ENCODE measurements at regions not wholly inside any gene's neighbourhood (a gene's known extent, or its start where the extent isn't known, plus 50 kb on each side); places are given as distances from the start of the nearest gene placed in this dataset.

- no peak overlapping the region for H3K4me3 ChIP-seq (ENCODE audit: low read length)
- DNase-seq (ENCODE audit: low read depth, low spot score), result no peak
These were observed 330.3 kb upstream of the ZNF32 start for GRCh38 chr10:43978936-43979335.

- H3K4me3 ChIP-seq (ENCODE audit: low read length), result no peak overlapping the region
- DNase-seq (ENCODE audit: low read depth, low spot score), result no peak
These were observed 329.4 kb upstream of the ZNF32 start for GRCh38 chr10:43978091-43978490.

GRCh38 chr10:43976292-43976691 lies 327.6 kb upstream of the ZNF32 start:
- DNase-seq (ENCODE audit: low read depth, low spot score), result no peak
- H3K4me3 ChIP-seq (ENCODE audit: low read length), result no peak overlapping the region

GRCh38 chr10:43973801-43974200 lies 325.1 kb upstream of the ZNF32 start:
- H3K4me3 ChIP-seq (ENCODE audit: low read length), result no peak overlapping the region
- no peak for DNase-seq (ENCODE audit: low read depth, low spot score)

DNA sequence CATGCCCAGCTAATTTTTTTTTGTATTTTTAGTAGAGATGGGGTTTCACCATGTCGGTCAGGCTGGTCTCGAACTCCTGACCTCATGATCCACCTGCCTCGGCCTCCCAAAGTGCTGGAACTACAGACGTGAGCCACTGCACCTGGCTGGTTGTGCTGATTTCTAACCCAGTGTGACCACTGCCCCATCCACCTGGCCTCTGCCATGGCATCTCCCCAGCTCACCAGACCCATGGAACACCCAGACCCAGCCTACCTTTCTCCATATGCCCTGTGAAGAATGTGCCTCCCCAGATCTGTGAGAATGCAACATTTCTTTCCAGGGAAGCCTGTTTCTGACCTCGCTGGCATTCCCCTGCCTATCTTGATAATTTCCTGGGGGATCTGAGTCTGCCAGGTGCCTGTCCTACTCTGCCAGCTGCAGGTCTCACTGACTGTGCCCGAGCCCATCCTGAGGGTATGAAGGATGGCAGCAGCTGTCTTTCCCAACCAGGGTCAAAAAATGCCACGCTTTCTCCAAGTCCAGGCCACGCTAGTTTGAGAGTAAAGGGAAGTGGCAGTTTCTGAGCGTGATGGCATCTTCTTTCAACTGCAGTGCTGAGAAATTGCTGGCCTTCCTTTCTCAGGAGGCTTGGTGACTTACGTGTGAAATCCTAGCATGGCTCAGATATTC lies 324.4 kb upstream of the ZNF32 start:
- DNase-seq (ENCODE audit: low read depth, low spot score), result no peak
- H3K4me3 ChIP-seq (ENCODE audit: low read length), result no peak overlapping the region

DNA sequence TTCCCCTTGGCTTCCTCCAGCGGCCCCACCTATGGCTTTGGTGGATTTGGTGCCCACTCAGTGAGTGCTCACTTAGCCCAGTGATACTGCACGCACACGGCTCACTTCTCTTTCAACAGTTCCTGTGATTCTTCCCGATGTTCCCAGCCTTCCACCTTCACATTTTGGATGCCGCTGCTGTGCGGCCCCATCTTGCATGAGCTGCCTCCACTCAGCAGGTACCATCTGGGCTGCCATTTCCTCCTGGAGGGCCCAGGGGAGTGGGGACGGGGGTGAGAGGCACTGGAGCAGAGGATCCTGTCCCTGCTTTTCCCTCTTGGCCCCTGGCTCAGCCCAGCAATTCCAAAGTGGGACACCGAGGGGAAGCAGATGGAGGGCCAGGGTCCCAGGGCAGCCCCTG lies 323.3 kb upstream of the ZNF32 start:
- H3K4me3 ChIP-seq (ENCODE audit: low read length), result no peak overlapping the region
- no peak for DNase-seq (ENCODE audit: low read depth, low spot score)

GRCh38 chr10:43971306-43971705 lies 322.6 kb upstream of the ZNF32 start:
- no peak for DNase-seq (ENCODE audit: low read depth, low spot score)
- no peak overlapping the region for H3K4me3 ChIP-seq (ENCODE audit: low read length)

DNA sequence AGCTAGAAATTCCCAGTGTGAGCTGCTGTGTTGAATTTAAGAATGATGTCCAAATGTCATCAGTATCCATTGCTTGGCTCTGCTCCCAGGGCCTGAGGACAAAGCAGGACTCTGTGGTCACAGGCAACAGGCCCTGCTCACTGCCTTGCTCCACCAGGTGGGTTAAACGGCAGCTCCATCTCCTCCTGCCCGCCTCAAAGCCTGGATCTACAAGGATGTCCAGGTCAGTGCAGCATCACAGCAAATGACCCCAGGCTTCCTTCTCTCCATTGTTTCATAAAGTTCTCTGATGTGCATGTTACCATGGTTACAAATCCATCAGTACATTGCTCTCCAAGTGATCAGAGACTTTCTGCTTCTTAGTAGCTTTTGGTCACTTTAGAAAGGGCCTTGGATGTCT lies 322.0 kb upstream of the ZNF32 start:
- DNase-seq (ENCODE audit: low read depth, low spot score), result no peak
- no peak overlapping the region for H3K4me3 ChIP-seq (ENCODE audit: low read length)

- DNase-seq (ENCODE audit: low read depth, low spot score), result no peak
- H3K4me3 ChIP-seq (ENCODE audit: low read length), result no peak overlapping the region
These were observed 321.5 kb upstream of the ZNF32 start for GRCh38 chr10:43970018-43970698.

- no peak for DNase-seq (ENCODE audit: low read depth, low spot score)
- no peak overlapping the region for H3K4me3 ChIP-seq (ENCODE audit: low read length)
These were observed 320.8 kb upstream of the ZNF32 start for GRCh38 chr10:43969506-43969905.

- no peak overlapping the region for H3K4me3 ChIP-seq (ENCODE audit: low read length)
- no peak for DNase-seq (ENCODE audit: low read depth, low spot score)
These were observed 320.3 kb upstream of the ZNF32 start for GRCh38 chr10:43968961-43969360.

DNA sequence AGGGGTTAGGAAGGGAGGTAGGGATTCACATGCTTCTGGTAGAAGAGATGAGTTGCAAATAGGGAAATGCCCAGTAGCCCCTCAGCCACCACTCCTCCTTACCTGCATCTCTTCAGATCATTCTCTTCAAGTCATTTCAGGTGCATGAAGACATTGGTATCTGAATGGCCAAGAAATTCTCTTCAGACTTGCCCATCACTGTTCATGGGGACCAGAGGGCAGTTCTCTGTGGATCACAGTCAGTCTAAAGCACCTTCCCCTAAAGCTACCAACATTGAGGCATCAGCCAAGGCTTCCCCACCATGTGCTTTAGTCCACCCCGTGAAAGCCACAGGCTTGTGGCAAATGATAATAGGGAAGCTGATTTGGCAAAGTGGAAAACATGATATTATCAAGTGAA lies 319.4 kb upstream of the ZNF32 start:
- no peak overlapping the region for H3K4me3 ChIP-seq (ENCODE audit: low read length)
- DNase-seq (ENCODE audit: low read depth, low spot score), result no peak

DNA sequence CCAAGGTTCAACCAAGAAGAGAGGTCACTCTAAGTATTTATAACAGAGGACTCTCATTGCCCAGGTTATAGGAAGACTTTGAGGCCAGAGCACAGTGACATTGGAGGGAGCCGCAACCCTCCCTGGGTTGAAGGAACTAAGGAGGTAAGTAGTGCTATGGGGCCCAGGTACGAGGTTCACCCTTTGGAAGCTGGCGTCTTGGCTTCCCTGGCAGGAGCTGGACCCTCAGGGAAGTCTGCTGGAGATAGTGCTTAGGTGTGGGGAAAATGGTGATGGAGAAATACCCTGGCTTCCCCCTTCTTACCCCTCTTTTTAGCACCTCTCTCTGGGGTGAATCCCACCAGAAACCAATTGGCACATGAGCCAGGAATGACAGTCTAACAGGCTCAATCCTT lies 317.9 kb upstream of the ZNF32 start:
- H3K4me3 ChIP-seq (ENCODE audit: low read length), result no peak overlapping the region
- no peak for DNase-seq (ENCODE audit: low read depth, low spot score)

DNA sequence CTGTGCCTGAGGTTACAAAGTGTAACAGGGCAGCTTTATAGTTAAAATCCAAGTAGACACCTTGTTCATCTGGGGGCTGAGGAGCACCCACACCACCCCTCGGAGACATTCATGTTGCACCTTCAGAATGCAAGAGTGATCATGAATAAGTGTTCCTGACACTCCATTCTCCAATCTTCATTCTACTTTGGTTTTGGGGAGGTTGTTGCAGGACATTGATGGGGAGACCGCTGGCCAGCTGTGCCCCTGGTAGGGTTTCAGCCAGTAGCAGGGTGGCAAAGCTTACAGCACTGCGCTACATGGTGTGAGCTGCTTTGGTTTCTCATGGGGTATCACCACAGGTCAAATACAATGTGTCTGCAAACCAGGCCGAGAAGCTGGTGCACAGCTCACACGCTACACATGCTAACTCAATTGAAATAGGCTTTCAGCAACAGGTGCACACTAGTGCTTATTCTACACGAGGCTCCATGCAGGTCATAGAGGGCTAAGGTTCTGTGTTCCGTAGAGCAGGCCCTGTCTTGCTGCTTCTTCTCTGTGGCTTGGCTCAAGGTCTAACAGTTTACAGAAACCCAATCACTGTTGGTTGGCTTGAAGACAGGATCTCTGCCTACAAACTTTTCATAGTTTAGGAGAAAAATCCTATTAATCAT lies 317.4 kb upstream of the ZNF32 start:
- DNase-seq (ENCODE audit: low read depth, low spot score), result no peak
- H3K4me3 ChIP-seq (ENCODE audit: low read length), result no peak overlapping the region

DNA sequence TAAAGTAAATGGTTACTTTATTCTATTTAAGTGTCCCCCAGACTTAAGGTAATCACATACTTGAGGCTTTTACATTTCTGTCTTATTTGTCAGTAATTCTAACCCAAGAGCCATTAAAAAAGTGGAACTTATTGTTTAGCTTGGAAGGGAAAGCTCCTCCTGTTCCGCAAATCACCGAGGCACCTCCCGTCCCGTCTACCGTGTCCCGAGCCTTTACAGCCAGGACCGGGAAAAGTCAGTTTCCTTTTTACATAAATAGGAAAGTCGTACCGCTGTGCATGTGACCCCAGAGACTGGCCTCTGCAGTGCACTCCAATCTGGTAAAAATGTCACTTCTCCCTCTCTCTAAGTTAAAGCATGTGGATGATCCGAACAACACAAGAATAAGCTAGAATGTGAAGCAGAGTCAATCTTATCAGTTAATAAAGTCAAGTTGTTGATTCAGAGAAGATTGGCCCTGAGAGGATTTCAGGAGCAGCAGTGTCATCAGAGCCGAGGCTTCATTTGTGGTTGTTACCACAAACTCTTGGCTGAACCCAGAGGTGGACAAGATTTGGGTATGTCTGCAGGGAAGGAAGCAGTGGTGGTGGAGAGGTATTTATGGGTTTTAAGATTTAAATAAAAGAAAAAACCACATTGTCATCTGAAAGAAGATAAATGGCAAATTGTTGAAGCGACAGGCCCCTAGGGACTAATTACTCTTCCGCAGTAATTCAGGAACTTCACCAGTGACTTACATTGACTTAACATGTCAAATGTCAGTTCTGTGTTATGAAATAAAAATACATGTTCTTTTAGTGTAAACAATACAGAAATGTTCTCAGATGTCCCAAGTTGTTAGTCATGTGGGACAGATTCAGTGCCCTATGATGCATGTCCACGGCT lies 316.6 kb upstream of the ZNF32 start:
- no peak overlapping the region for H3K4me3 ChIP-seq (ENCODE audit: low read length)
- no peak for DNase-seq (ENCODE audit: low read depth, low spot score)

DNA sequence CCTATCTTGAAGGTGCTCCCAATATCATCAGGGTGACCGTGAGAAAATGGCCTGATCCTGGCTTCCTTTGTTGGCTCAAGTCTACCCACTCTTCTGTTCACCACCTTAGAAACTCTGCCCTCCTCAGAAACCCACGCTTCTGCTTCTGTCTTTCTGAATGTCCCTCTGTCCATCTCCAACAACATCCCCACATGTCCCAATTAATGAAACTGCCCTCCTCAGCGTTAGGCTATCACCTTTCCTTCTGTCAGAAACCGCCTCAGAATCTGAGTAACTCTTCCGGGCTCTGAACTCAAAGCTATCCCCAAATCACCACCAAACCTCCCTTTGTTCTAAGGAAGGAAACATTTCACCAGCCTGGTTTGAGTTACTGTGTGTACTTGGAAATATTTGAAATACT lies 315.8 kb upstream of the ZNF32 start:
- no peak for DNase-seq (ENCODE audit: low read depth, low spot score)
- no peak overlapping the region for H3K4me3 ChIP-seq (ENCODE audit: low read length)

GRCh38 chr10:43963793-43964425 lies 315.2 kb upstream of the ZNF32 start:
- H3K4me3 ChIP-seq (ENCODE audit: low read length), result no peak overlapping the region
- DNase-seq (ENCODE audit: low read depth, low spot score), result no peak

DNA sequence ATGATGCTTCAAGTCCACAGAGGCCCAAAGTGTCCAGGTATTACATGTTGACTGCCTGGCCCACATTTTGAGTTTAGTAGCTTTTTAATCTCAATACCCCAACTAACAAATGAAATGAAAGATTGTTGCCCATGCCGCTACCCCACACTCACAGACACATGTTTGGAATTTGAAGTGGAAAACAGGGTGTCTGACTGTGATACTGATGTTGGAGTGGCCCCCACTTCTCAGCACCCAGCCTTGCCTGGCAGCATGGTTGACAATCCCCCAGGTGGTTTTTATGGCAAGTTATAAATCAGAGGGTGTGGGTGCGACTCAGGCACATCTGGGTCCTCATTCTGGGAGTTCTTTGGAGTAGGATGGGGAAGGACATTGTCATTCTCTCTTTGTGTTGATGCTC lies 314.7 kb upstream of the ZNF32 start:
- H3K4me3 ChIP-seq (ENCODE audit: low read length), result no peak overlapping the region
- no peak for DNase-seq (ENCODE audit: low read depth, low spot score)
